Kidney (tissue), 13 donors: ENCODE measurements at regions not wholly inside any gene's neighbourhood (a gene's known extent, or its start where the extent isn't known, plus 50 kb on each side); places are given as distances from the start of the nearest gene placed in this dataset.
"Not testable (repeated sequence)": the region's sequence is repeated elsewhere in the genome, so short reads cannot be mapped to it uniquely, and the experiment has no call there.

Source experiments
- DNase-seq, 5 donors: peaks; one replicate each; pipeline ENCODE4 v3.0.0-alpha.2; 2013 to 2020
- FAIRE-seq: peaks from 2 replicates; lab custom pipeline; 2012; peaks lifted over from hg19 to GRCh38; lab: Jason Lieb, UNC
- H3K27ac ChIP-seq, 2 donors: one replicate each; pipeline ENCODE4 v1.7.0; 2013; ENCODE audit warnings: low read depth in 2 of 2, low read length in 2 of 2, inconsistent platforms in 1 of 2
- H3K27me3 ChIP-seq: one replicate; pipeline ENCODE4 v1.7.1; 2013; ENCODE audit warnings: low read length, inconsistent platforms; ENCODE audit not compliant: control insufficient read depth, insufficient read depth
- H3K36me3 ChIP-seq, 3 donors: one replicate each; pipeline versions ENCODE4 v1.7.0 to v1.7.1; 2013; ENCODE audit warnings: low read length in 3 of 3, control low read depth in 1 of 3, inconsistent platforms in 1 of 3; ENCODE audit not compliant: insufficient read depth in 3 of 3, control insufficient read depth in 2 of 3
- H3K4me1 ChIP-seq, 3 donors: one replicate each; pipeline versions ENCODE4 v1.7.0 to v1.7.1; 2013; ENCODE audit warnings: low read length in 3 of 3, inconsistent platforms in 1 of 3, low read depth in 1 of 3; ENCODE audit not compliant: control insufficient read depth in 2 of 3, insufficient read depth in 2 of 3
- H3K4me3 ChIP-seq, 3 donors: one replicate each; pipeline versions ENCODE4 v1.7.0 to v1.8.1; 2013; ENCODE audit warnings: low read length in 3 of 3, control low read depth in 1 of 3, inconsistent platforms in 1 of 3
- H3K9ac ChIP-seq, 3 donors: one replicate each; pipeline versions ENCODE4 v1.7.0 to v1.7.1; 2013; ENCODE audit warnings: low read length in 3 of 3, control low read depth in 1 of 3, inconsistent platforms in 1 of 3
- H3K9me3 ChIP-seq, 3 donors: one replicate each; pipeline versions ENCODE4 v1.7.0 to v1.7.1; 2013; ENCODE audit warnings: low read length in 3 of 3, control low read depth in 1 of 3, inconsistent platforms in 1 of 3; ENCODE audit not compliant: control insufficient read depth in 2 of 3, insufficient read depth in 1 of 3
- intact Hi-C: fragments of 100-400 bp; cut with DNase I; formaldehyde crosslinking; loops from one replicate; pipeline ENCODE4 v1.11.1; 2022
- TF ChIP-seq, protein P1 (sequence below): IDR thresholded peaks from 3 replicates; pipeline ENCODE4 v1.5.1; 2012; ENCODE audit warnings: mild to moderate bottlenecking, moderate library complexity, borderline replicate concordance; ENCODE audit not compliant: insufficient read depth; ENCODE audit errors: extremely low read depth
- donor health status: control.
- donor health status: control.
- donor health status: control.
- donor health status: control.
- donor health status: control.
- donor health status: DM: yes; HTN: yes; CAD: no.
- donor health status: Normal renal cell carcinoma (clear cell type).

DNA sequence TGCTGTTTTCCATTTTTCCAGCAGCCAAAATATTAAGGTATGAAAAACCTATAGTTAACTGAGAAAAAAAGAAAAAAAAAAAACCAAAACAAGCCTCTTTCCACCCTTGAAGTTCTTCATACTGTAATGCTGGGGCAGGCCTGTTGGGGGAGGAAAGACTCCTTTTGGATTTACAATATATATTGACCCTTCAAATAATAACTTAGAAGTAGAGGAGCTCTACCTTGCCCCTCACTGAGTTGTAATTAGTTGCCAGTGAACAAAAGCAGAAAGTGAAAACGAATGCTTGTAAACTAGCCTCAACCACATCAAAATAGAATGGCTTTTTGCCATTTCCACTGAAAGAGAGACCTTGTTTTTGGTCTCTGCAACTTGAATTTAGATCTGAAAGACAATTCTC, 326.6 kb downstream of the NR2F2 start:
- intact Hi-C loops: no loop called here
- TF ChIP-seq, protein P1, sequence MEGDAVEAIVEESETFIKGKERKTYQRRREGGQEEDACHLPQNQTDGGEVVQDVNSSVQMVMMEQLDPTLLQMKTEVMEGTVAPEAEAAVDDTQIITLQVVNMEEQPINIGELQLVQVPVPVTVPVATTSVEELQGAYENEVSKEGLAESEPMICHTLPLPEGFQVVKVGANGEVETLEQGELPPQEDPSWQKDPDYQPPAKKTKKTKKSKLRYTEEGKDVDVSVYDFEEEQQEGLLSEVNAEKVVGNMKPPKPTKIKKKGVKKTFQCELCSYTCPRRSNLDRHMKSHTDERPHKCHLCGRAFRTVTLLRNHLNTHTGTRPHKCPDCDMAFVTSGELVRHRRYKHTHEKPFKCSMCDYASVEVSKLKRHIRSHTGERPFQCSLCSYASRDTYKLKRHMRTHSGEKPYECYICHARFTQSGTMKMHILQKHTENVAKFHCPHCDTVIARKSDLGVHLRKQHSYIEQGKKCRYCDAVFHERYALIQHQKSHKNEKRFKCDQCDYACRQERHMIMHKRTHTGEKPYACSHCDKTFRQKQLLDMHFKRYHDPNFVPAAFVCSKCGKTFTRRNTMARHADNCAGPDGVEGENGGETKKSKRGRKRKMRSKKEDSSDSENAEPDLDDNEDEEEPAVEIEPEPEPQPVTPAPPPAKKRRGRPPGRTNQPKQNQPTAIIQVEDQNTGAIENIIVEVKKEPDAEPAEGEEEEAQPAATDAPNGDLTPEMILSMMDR: no peak
- H3K27me3 ChIP-seq: no peaks in the 10 kb centered on the region
- no peak overlapping the region for H3K4me3 ChIP-seq
- H3K36me3 ChIP-seq: no peaks in the 10 kb centered on the region
- DNase-seq (no peak), FAIRE-seq (no peak)
- H3K4me1 ChIP-seq: no peaks in the 10 kb centered on the region
- H3K9me3 ChIP-seq: no peaks in the 10 kb centered on the region
- no peak overlapping the region for H3K9ac ChIP-seq
- no peak overlapping the region for H3K27ac ChIP-seq

DNA sequence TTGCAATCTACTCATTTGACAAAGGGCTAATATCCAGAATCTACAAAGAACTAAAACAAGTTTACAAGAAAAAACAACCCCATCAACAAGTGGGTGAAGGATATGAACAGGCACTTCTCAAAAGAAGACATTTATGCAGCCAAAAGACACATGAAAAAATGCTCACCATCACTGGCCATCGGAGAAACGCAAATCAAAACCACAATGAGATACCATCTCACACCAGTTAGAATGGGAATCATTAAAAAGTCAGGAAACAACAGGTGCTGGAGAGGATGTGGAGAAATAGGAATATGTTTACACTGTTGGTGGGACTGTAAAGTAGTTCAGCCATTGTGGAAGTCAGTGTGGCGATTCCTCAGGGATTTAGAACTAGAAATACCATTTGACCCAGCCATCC, 336.5 kb downstream of the NR2F2 start:
- H3K27ac ChIP-seq, H3K36me3 ChIP-seq, DNase-seq, intact Hi-C loops, H3K4me3 ChIP-seq, H3K27me3 ChIP-seq, H3K9ac ChIP-seq, H3K9me3 ChIP-seq, FAIRE-seq, H3K4me1 ChIP-seq: not testable (repeated sequence)

DNA sequence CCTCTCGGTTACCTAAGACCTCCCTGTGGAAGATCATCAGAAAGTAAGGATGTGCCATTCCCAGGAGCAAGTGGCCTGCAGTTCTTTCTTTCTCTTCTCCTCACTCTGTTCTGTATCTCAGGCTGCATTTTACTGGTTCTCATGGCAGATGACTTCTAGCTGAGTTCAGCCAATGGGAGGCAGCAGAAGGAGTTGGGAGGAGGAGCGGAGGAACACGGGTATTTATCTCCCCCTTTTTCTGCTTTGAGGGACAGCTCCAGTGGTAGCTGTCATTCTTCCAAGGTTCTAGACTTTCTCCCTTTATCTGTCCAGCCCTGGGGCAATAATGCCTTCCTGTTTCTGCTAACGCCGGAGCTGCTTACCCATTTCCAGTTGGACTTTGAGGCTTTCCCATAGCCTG, 339.9 kb downstream of the NR2F2 start:
- TF ChIP-seq, protein P1: no peak
- Histone ChIP-seq H3K9me3 (no peaks in the 10 kb centered on the region), H3K4me3 (no peak overlapping the region), H3K36me3 (no peaks in the 10 kb centered on the region), H3K9ac (no peak overlapping the region), H3K4me1 (no peaks in the 10 kb centered on the region), H3K27ac (no peak overlapping the region), H3K27me3 (no peaks in the 10 kb centered on the region)
- no peak for FAIRE-seq
- intact Hi-C loops: no loop called here
- DNase-seq: no peak

DNA sequence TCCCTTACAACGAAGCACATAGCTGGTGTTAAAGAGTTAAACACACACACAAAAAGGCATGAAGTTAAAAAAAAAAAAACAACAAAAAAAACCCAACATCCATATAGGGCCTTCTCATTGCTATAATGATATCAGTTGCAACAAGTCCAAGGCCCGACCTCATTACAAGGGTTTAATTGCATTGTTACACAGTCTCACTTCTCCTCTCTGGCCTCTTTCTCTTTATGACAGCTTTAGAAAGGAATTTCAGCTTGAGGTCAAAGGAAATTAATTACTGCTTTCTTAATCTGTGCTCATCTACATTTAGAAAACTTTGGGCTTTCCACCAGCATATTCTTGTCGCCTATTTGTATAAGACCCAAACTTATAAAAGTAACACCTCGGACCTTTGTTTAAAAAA, 342.1 kb downstream of the NR2F2 start:
- intact Hi-C loops: no loop called here
- Histone ChIP-seq H3K36me3 (no peaks in the 10 kb centered on the region), H3K4me1 (no peaks in the 10 kb centered on the region), H3K4me3 (no peak overlapping the region), H3K9ac (no peak overlapping the region), H3K27me3 (no peaks in the 10 kb centered on the region), H3K27ac (no peak overlapping the region), H3K9me3 (no peaks in the 10 kb centered on the region)
- FAIRE-seq (no peak), DNase-seq (no peak)
- TF ChIP-seq, protein P1: no peak
